ENCODE measurements at regions not wholly inside any gene's neighbourhood (a gene's known extent, or its start where the extent isn't known, plus 50 kb on each side); places are given as distances from the start of the nearest gene placed in this dataset.
"Not testable (repeated sequence)": the region's sequence is repeated elsewhere in the genome, so short reads cannot be mapped to it uniquely, and the experiment has no call there.

DNA sequence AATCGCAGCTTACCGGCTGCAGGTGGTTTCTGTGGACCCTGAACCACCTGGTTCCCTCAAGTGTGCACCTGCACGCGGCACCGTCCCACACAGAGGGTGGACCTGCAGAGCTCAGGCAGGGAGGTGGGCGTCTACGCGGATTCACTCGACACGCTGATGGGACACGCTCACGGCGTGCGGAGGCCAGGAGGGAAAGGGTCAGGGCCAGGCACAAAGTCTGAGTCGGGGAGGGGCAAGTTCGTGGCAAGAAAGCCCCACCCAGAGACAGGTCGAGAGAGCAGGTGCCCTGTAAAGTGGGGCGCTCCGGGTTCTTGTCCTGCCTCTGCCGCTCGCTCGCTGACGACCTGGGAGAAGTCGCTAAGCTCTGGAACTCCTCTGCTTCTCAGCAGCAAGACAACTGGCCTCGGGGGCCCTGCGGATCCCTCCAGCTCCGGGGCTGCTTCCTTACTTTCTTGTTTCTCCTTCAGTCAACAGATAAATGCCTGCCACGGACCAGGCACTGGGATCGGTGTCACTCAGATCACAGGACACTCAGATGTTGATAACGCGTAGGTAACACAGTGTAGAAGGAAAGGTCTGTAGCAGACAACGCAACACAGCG, 72.4 kb upstream of the NUP50 start:
- no peaks in the 10 kb centered on the region for H4K20me1 ChIP-seq (ENCODE audit: insufficient read depth, poor library complexity, severe bottlenecking)
- 63% methylated on average over 33 of the region's 33 CpGs for WGBS (ENCODE audit: low lambda C conversion rate, missing lambda C conversion rate)
- H3K36me3 ChIP-seq (replicated peaks; ENCODE audit: insufficient read depth, low read depth), result no peaks in the 10 kb centered on the region
- H3K9me3 ChIP-seq (ENCODE audit: low read depth), result no peaks in the 10 kb centered on the region
- DNase-seq (ENCODE audit: low spot score), result no peak
- H3K27me3 ChIP-seq, result no peaks in the 10 kb centered on the region
- no peak overlapping the region for H3K4me3 ChIP-seq
- no peaks in the 10 kb centered on the region for H3K79me2 ChIP-seq
- peaks cover 9% of the 10 kb centered on the region for H3K4me1 ChIP-seq (ENCODE audit: insufficient read depth)
- peak overlapping the region; percentile 54 for H3K27ac ChIP-seq
- no peaks in the 10 kb centered on the region for H3K9me2 ChIP-seq (replicated peaks; ENCODE audit: insufficient read depth)
- H3K4me2 ChIP-seq, result peak overlapping the region; percentile 51
- H2AFZ ChIP-seq, result no peak overlapping the region
- TF ChIP-seq EZH2 (IDR thresholded peaks at IDR 0.05; ENCODE audit: borderline replicate concordance), result no peak
- TF ChIP-seq EZH2phosphoT487 (IDR thresholded peaks at IDR 0.05; ENCODE audit: low read depth, severe bottlenecking, unreplicated experiment), result no peak
- TF ChIP-seq CTCF (IDR thresholded peaks at IDR 0.05; ENCODE audit: poor library complexity), result no peak

GRCh38 chr22:45091875-45092274, 71.8 kb upstream of the NUP50 start:
- DNase-seq (ENCODE audit: low spot score); H3K36me3 ChIP-seq (replicated peaks; ENCODE audit: insufficient read depth, low read depth); H3K79me2 ChIP-seq; H2AFZ ChIP-seq; H3K4me3 ChIP-seq; H3K9me3 ChIP-seq (ENCODE audit: low read depth); H3K9me2 ChIP-seq (replicated peaks; ENCODE audit: insufficient read depth); H3K27me3 ChIP-seq; H4K20me1 ChIP-seq (ENCODE audit: insufficient read depth, poor library complexity, severe bottlenecking); H3K4me1 ChIP-seq (ENCODE audit: insufficient read depth): not testable (repeated sequence)
- peak overlapping the region; percentile 54 for H3K27ac ChIP-seq
- 92% methylated on average over 20 of the region's 20 CpGs for WGBS (ENCODE audit: low lambda C conversion rate, missing lambda C conversion rate)
- peak overlapping the region; percentile 51 for H3K4me2 ChIP-seq

DNA sequence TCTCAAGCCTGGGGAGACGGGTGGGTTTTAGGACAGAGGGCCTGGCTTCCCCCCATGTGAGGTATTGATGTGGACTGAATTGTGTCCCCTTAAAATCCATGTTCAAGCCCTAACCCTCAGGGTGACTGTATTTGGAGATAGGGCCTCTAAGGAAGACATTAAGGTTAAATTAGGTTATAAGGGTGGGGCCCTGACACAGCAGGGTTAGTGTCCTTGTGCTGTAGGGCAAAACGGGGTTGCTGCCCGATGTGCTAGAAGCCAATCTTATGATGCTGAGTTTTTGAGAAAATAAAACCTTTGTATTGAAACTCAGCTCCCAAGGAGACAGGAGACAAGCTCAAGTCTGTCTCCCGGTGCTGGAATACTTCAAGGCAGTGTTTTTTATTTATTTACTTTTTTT, 71.1 kb upstream of the NUP50 start:
- no peak for TF ChIP-seq EZH2phosphoT487 (IDR thresholded peaks at IDR 0.05; ENCODE audit: low read depth, severe bottlenecking, unreplicated experiment)
- no peak for TF ChIP-seq EZH2 (IDR thresholded peaks at IDR 0.05; ENCODE audit: borderline replicate concordance)
- TF ChIP-seq CTCF (IDR thresholded peaks at IDR 0.05; ENCODE audit: poor library complexity), result no peak
- WGBS (ENCODE audit: low lambda C conversion rate, missing lambda C conversion rate), result 93% methylated on average over 4 of the region's 4 CpGs

GRCh38 chr22:45093609-45094008, 70.1 kb upstream of the NUP50 start:
- Histone ChIP-seq H4K20me1 (ENCODE audit: insufficient read depth, poor library complexity, severe bottlenecking) (no peaks in the 10 kb centered on the region), H3K4me2 (no peak overlapping the region), H3K27me3 (no peaks in the 10 kb centered on the region), H3K4me3 (no peak overlapping the region), H3K79me2 (no peaks in the 10 kb centered on the region), H3K36me3 (replicated peaks; ENCODE audit: insufficient read depth, low read depth) (no peaks in the 10 kb centered on the region), H3K27ac (no peak overlapping the region), H3K9me3 (ENCODE audit: low read depth) (no peaks in the 10 kb centered on the region), H2AFZ (no peak overlapping the region), H3K4me1 (ENCODE audit: insufficient read depth) (peaks cover 9% of the 10 kb centered on the region), H3K9me2 (replicated peaks; ENCODE audit: insufficient read depth) (no peaks in the 10 kb centered on the region)
- no peak for DNase-seq (ENCODE audit: low spot score)
- 78% methylated on average over 8 of the region's 9 CpGs for WGBS (ENCODE audit: low lambda C conversion rate, missing lambda C conversion rate)
- TF ChIP-seq EZH2 (IDR thresholded peaks at IDR 0.05; ENCODE audit: borderline replicate concordance), result no peak
- no peak for TF ChIP-seq EZH2phosphoT487 (IDR thresholded peaks at IDR 0.05; ENCODE audit: low read depth, severe bottlenecking, unreplicated experiment)
- TF ChIP-seq CTCF (IDR thresholded peaks at IDR 0.05; ENCODE audit: poor library complexity), result no peak

More for the DNA sequence above, 71.1 kb upstream of the NUP50 start:
- Histone ChIP-seq H3K4me2 (no peak overlapping the region), H3K4me3 (no peak overlapping the region), H4K20me1 (ENCODE audit: insufficient read depth, poor library complexity, severe bottlenecking) (no peaks in the 10 kb centered on the region), H3K27me3 (no peaks in the 10 kb centered on the region), H3K9me3 (ENCODE audit: low read depth) (no peaks in the 10 kb centered on the region), H2AFZ (no peak overlapping the region), H3K9me2 (replicated peaks; ENCODE audit: insufficient read depth) (no peaks in the 10 kb centered on the region), H3K79me2 (no peaks in the 10 kb centered on the region), H3K27ac (no peak overlapping the region), H3K36me3 (replicated peaks; ENCODE audit: insufficient read depth, low read depth) (no peaks in the 10 kb centered on the region), H3K4me1 (ENCODE audit: insufficient read depth) (peaks cover 9% of the 10 kb centered on the region)
- no peak for DNase-seq (ENCODE audit: low spot score)

Measured in hepatocyte (in vitro differentiated cells).